ENCODE measurements at regions not wholly inside any gene's neighbourhood (a gene's known extent, or its start where the extent isn't known, plus 50 kb on each side); places are given as distances from the start of the nearest gene placed in this dataset.
"Not testable (repeated sequence)": the region's sequence is repeated elsewhere in the genome, so short reads cannot be mapped to it uniquely, and the experiment has no call there.

DNA sequence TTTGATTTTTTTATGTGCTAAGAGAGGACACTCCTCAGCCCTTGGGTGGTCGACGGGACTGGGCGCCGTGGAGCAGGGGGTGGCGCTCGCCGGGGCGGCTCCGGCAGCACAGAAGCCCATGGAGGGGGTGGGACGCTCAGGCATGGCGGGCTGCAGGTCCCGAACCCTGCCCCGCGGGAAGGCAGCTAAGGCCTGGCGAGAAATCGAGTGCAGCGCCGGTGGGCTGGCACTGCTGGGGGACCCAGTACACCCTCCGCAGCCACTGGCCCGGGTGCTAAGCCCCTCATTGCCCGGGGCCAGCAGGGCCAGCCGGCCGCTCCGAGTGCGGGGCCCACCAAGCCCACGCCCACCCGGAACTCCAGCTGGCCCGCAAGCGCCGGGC is 669.7 kb upstream of the CTNND2 start:
- DNase-seq (ENCODE audit: low spot score): not testable (repeated sequence)

DNA sequence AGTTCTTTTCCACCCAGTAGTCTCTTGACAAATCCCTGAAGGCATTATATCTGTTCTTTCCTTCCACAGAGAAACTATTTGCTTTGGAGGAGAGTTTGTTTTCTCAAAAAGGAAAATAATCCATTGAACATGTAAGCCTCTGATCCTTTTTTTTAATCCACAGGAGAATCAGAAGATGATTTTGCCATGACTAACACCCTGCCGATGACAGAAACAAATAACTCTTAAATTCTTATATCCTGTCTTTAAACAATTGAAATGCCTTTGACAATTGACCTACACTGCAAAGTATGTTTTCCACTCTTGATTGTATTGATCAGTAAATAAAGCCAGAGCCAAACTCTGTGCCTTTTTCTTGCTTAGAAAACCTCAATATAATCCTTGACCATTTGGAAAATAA is 666.4 kb upstream of the CTNND2 start:
- DNase-seq (ENCODE audit: low spot score): no peak

GRCh38 chr5:12566441-12566840 is 662.2 kb upstream of the CTNND2 start:
- DNase-seq (ENCODE audit: low spot score): no peak

GRCh38 chr5:12557012-12557411 is 652.8 kb upstream of the CTNND2 start:
- no peak for DNase-seq (ENCODE audit: low spot score)

- no peak for DNase-seq (ENCODE audit: low spot score)
Measured at GRCh38 chr5:12526113-12526512, 621.9 kb upstream of the CTNND2 start.

DNA sequence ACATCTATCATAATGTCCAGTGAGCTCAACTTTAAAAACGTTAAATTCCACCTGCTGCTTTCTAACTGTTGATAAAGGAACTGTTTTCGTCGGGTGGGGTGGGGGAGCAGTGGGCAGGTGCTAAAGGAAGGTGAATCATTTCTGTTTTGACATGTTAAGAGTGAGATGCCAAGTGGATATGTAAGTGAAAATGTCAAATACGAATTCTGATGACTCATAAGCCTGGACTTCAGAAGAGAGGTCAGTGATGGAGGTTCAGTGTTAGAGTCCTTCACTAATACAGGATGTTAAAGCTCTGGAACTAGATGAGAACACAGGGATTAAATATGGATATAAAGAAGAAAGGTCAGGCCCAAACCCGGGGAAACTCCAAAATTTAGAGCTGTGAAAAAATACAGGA is 617.9 kb upstream of the CTNND2 start:
- DNase-seq (ENCODE audit: low spot score): no peak

DNA sequence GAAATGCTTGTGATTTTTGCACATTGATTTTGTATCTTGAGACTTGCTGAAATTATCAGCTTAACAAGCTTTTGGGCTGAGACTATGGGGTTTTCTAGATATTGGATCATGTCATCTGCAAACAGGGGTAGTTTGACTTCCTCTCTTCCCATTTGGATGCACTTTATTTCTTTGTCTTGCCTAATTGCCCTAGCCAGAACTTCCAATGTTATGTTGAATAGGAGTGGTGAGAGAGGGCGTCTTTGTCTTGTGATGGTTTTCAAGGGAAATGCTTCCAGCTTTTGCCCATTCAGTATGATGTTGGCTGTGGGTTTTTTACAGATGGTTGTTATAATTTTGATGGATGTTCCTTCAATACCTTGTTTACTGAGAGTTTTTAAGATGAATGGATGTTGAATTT is 600.7 kb upstream of the CTNND2 start:
- DNase-seq (ENCODE audit: low spot score): not testable (repeated sequence)

- no peak for DNase-seq (ENCODE audit: low spot score)
Measured at GRCh38 chr5:12488161-12488560, 583.9 kb upstream of the CTNND2 start.

GRCh38 chr5:12480487-12480886 is 576.2 kb upstream of the CTNND2 start:
- no peak for DNase-seq (ENCODE audit: low spot score)

- DNase-seq (ENCODE audit: low spot score): no peak
Measured at GRCh38 chr5:12477554-12477953, 573.3 kb upstream of the CTNND2 start.

DNA sequence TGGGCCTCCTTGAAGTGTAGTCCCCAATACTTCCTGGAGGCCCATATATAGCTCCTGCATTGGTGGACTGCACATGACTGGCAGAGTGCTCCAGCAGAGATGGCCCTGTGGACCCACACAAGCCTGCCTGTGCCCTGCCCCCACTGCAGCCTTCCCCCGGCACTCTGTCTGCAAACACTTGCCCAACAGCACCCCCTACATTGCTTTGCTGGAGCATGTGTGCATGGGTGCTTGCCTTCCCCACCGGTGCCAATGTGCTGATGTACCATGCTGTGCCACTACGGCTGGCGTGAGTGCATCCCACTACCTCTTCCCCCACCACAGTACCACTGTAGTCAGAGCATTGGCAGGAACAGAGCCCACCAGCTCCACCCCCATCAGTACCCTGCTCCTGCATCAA is 563.6 kb upstream of the CTNND2 start:
- DNase-seq (ENCODE audit: low spot score): no peak

- no peak for DNase-seq (ENCODE audit: low spot score)
Measured at GRCh38 chr5:12460493-12461261, 556.4 kb upstream of the CTNND2 start.

- DNase-seq (ENCODE audit: low spot score): no peak
Measured at GRCh38 chr5:12459326-12459725, 555.1 kb upstream of the CTNND2 start.

DNA sequence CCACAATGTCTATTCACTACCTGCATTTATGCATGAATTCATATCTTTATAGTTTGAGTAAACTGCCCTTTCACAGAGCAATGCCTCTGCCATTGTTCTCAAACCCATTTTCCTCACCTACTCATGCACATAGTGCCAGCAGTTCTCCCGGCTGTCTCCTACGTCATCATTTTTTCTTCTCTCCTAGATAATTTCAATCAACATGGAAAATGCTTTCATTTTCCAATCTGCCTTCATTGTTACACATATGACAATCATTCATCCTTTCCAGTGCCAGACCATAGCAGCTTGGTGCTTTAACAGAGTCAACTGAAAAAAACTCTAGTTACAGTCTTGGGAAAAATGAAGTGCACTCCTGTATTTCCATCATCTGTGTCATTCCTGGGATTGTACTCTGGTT is 514.8 kb upstream of the CTNND2 start:
- DNase-seq (ENCODE audit: low spot score): no peak

GRCh38 chr5:12413585-12413984 is 509.3 kb upstream of the CTNND2 start:
- DNase-seq (ENCODE audit: low spot score): no peak

DNA sequence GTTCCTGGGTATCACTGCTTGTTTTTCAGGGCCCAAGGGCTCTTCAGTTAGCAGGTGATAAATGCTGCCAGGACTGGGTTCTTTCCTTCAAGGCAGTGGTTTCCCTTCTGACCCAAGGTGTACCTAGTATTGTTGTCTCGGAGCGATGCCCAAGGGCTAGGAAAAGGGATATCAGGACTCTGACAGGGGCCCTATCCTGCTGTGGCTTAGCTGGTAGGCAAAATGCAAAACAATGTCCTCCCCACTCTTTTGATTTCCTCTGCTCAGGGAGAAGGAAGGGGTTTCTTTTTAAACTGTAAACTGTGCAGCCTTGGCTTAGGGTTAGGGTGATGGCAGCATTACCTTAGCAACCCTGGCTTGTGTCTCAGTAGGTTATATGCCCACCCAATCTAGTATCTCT is 508.8 kb upstream of the CTNND2 start:
- no peak for DNase-seq (ENCODE audit: low spot score)

DNA sequence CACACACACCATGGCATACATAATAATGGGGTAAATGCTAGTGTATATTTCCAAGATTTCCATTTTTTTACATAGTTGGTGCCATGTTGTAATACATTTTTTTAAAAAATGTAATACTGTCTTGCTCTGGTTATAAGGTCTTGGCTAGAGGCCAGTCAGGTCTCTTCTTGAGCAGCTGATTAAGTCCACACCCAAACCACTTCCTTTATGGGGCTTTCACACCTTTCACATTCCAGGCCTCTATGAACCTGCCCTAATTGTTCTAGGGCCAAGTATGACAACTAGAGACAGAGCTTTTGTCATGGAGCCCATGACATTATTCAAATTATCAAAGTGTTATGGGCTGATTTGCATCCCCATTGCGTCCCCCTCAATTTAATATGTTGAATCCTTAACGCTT is 495.6 kb upstream of the CTNND2 start:
- no peak for DNase-seq (ENCODE audit: low spot score)

GRCh38 chr5:12392246-12392645 is 488.0 kb upstream of the CTNND2 start:
- DNase-seq (ENCODE audit: low spot score): no peak

DNA sequence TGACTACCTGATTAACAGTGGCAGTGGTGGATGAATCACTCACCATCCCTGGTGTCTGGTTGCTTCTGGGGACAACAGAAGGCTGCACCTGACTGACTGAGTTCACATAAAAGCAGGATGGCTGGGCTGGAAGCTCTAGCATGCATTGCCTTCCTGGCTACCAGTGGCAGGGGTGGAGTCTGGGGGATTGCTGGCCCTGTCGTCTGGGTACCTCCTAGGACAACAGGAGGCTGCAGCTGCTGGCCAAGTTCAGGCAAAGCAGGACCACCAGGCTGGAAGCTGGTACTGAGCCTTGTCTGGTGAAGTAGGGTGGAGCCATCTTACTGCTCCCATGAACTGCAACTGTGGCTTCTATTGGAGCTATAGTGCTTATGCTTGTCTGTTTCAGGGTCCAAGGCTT is 480.8 kb upstream of the CTNND2 start:
- DNase-seq (ENCODE audit: low spot score): no peak

- DNase-seq (ENCODE audit: low spot score): no peak
Measured at GRCh38 chr5:12384005-12384404, 479.8 kb upstream of the CTNND2 start.

DNA sequence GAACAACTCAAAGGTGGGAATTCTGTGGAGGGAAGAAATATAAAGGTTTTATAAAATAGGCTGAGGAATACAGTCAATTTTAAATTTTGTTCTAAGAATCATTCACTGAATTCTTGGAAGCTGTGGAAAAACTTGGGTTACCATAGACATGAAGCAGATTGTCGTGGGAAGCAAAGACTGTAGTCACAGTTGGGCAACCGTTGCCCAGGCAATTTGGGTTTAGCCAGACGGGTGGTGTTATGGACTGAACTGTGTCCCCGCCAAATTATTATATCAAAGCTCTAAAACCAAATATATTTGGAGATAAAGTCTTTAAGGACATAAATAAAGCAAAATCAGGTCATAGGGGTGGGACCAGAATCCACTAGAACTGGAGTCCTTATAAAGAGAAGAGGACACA is 463.7 kb upstream of the CTNND2 start:
- DNase-seq (ENCODE audit: low spot score): no peak

GRCh38 chr5:12360218-12360617 is 456.0 kb upstream of the CTNND2 start:
- no peak for DNase-seq (ENCODE audit: low spot score)

GRCh38 chr5:12358371-12359090 is 454.3 kb upstream of the CTNND2 start:
- DNase-seq (ENCODE audit: low spot score): no peak

DNA sequence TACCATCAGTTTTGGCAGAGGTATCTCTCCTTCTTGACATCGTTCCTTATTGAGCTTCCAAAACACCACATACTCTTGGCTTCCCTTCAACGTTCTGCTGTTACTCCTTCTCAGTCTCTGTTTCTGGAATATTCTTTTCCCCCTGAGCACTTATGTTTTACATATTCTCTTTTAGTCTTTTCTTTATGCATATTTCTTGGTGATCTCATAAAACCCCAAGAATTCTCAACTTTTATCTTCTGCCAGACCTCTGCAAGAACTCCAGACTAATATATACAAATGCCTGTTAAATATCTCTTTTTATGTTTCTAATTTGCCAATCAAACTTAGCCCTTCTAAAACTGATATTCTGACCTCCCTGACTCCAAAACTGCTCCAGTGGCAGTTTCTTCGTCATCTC is 453.4 kb upstream of the CTNND2 start:
- DNase-seq (ENCODE audit: low spot score): no peak
